NCI-H128 (cell line): ENCODE measurements at regions not wholly inside any gene's neighbourhood (a gene's known extent, or its start where the extent isn't known, plus 50 kb on each side); places are given as distances from the start of the nearest gene placed in this dataset.

ENCODE experiments used
- DNase-seq: peaks from one replicate; lab custom pipeline; 2025; ENCODE audit not compliant: unreplicated experiment; lab: John Stamatoyannopoulos, UW

DNA sequence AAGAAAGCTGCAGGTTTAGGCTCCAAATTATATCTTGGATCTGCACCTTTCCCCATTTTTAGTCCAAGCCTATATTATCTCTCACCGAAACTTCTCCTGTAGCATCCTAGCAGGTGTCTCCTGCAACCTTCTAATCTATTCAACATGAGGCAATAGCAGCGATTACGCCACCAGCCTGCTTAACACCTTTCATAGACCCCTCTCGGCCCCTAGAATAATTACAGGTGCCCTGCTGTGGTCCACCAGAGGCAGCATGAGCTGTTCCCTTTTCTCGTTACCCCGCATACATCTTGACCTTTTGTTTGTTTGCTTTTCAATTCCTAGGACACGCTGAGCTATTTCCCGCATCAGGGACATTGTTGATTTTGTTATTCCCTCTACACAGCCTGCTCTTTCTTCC lies 361.9 kb downstream of the CYRIA start:
- no peak for DNase-seq

DNA sequence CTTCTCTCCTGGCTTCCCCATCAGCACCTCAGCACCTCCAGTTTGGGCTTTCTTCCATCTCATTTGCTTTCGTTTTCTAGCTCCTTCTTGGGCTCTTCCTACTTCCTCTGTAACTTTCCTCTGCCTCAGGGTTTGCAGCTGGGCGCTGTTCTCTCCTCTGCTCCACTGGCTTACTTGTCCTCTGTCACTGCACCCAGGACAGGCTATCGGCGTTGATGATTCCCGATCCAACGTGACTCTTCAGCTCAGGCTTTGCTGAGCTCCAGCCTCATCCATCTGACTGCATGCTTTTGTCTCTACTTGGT lies 362.4 kb downstream of the CYRIA start:
- no peak for DNase-seq

DNA sequence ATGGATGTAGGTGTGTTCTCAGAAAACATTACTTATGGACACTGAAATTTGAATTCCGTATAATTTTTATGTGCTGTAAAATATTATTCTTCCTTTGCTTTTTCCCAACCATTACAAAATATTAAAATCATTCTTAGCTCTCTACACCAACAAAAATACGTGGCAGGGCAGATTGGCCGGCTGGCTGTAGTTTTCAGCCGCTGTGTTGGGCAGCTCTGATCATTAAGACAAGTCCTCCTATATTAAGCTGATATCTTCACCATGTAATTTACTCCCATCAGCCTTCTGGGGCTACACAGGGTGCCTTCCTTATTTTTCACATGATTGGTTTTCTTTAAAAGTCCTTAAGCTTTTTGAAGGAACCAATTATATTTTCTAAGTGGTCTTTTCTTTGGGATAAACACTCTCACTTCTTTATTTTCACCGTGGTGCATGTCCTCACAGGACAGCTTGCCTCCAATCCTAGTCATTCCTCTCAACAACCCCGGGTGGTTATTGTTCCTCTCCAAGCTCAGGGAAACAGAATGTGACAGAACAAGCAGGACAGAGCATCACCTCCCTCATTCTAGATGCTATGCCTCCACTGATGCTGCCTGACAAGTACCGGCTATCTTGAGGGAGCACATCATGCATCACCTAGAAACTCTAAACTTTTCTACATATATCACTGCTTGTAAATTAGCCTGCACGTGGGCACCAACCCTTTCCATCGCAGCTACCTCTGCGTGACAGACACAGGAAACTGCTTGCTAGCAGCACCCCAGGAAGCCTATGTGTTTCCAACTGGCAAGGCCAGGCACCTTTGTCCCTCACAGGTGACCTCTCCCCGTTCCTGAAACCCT lies 362.3 kb downstream of the MYCN start:
- no peak for DNase-seq

DNA sequence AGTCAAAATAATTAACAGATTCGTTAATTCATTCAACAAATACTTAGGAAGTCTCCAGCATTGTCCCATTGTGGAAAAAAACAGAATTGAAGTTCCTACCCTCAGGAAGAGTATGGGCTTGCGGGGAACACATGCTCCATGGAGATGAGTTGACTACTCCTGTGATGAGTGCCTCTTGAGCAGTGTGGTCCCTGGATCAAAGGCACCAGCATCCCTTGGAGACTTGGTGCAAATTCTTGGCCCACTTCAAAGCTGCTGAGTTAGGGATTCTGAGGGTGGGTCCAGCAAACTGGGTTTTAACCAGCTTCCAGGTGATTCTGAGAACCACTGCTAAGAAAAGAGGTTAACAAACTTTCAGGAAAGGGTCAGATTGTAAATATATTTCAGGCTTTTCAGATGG lies 361.6 kb downstream of the MYCN start:
- DNase-seq = no peak

DNA sequence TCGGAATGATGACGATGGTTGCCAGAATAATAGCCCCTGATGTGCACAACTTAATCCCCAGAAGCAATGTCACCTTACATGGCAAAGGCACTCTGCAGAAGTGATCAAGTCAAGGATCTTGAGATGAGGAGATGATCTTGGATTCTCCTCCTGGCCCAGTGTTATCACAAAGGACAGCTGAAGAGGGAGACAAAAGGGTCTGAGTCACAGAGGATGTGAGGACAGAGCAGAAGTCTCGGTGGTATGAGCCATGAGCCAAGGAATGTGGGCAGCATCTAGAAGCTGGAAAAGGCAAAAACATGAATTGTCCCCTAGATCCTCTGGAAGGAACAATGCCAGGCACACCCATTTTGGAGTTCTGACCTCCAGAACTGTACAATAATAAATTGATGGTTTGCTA lies 358.5 kb downstream of the MYCN start:
- no peak for DNase-seq

DNA sequence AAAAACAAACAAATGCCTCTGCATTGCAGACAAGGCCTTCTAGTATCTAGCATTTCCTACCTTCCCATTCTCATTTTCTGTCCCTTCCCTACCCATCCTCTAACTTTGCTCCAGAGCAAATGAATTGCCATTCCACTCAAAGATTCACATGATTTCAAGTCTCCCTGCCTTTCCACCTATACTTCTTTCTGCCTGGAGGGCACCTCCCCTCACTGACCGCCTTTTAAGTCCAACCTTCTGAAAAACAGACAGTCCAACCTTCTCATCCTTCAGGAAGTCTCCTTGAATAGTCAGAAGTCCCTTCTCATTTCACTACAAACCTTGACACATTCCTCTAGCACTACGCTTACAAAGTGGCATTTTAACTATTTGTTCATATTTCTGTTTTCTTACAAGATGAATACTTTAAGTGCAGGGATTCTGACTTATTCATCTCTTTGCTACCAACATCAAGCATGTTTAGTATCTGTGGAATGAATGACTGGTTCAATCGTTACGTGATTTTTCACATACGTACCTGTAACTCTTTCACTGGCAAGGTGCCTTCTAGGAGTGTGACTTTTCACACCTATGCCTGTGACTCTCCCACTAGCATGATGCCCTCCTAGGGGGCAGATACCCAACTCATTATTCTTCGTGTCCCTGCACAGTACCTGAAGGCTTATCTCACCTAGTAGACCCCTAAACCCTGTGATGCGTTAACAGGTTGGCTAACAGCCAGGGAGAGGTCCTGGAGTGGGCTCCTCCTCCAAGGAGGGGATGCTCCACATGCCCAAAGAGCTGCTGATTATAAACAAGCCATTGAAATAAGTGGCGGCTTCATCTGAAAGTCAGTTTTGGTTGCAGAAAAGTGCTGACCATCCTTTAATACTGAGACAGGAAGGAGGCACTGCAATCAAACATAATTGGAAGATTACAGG lies 356.2 kb downstream of the MYCN start:
- no peak for DNase-seq

DNA sequence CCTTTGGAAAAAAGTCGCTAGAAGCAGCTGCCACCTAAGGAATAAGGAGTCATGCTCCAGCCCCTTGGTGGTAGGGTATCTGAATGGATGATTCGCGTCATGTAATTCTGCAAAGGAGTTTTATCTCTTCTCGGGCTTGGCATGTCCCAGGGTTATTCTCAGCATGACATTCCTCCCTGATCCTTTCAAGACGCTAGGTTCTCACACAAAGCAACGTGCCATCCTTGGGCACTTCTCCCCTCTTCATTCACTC lies 355.6 kb downstream of the MYCN start:
- no peak for DNase-seq

DNA sequence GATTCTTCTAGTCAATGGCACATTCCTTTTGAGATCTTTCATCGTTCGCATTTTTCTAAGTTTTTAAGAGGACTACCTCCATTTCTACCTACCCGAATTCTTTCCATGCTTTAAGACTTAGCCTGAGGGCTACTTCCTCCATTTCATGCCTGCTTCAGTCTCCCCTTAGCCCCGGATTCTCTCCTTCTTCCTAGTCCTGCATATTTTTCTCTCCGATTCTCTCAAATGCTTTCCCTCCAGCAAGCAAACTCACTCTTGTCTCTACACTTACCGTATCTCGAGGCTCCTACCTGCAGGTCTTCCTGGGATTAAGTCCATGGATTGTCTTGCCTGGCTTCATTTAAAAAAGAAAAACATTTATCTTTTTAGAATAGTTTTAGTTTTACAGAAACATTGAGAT lies 354.4 kb downstream of the MYCN start:
- no peak for DNase-seq

DNA sequence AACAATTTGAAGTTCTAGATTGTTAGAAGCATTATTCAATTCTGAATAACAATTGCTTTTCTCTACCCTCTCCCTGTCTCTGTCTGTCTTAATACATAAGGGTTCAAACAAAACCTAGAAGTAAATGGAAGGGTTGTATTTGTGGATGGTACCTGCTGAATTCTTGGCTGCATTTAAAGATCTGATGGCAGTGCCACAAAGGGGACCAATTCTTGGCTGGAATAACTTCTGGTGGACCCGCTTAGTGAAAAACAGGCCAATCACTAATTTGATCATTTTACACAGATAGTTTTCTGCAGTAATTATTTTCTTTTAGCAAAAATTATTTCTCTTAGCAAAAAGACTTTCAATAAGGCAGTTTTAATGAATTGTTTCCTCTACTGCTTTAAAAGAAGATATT lies 353.5 kb downstream of the MYCN start:
- DNase-seq = no peak

DNA sequence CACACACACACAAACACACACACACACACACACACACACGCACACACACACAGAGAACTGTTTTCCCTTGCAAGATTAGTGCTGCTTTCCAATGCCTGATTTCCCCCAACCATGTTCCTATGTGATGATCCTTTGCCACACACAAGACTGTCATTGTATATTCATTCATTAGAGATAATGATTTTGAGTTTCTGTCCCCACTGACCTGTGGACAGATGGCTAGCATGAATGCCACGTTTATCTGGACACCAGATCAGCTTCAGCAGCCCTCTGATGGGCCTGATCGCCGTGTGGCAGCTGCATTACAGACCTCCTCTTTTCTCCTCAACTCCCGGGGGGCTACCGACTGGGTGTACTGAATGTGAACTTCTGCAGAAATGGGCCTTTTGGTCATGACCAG lies 353.0 kb downstream of the MYCN start:
- no peak for DNase-seq

DNA sequence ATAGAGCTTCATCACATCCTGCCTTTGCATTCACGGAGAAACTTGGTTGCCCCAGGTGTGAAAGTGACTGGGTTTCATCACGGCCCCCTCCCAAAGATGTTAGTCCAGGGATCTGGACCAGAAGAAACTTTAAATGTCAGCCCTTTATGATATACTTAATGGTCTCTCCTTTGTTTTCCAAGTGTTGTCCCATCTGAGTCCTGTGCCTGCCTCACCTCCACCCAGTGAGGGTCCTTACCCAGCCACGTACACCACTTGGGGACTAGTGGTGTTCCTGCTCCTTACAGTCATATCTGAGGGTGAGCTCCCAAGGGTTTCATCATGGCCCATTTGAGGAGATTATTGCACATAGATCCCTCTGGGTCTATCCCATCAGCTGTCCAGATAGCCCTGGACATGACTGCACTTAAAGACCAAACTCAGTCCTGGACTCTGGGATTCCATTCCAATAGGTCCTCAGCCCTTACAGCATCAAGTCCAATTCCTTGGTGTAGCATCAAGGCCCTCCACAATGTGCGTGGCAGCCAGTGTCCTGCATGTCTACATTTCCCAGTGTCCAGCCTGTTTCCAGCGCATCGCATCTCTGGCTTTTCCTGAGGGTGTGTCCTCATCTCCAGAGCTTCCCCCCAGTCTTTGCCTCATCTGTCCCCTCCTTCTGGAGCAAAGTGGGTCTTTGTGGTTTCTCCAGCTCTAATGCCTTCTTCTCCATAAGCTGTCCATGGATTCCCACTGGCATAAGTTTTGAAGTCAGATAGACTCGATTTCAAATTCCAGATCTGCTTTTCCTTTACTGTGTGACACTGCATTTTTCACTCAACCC lies 351.6 kb downstream of the MYCN start:
- no peak for DNase-seq

DNA sequence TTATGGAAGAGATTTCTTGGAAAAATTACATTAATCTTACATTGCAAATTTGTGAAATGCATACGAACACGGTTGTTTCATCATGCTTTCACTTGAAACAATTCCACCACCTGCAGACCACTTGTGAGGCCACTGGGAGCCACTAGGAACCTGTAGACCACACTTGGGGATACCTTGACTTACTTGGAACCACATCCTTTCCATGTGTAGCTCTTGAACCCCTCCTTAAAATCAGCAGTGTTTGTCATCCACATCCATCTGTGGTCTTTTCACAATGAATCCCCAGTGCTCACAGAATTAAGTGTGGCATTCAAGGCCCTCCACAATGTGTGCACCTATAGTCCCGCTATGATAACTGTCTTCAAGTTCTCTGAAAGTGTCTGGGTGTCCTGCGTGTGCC lies 350.9 kb downstream of the MYCN start:
- no peak for DNase-seq

DNA sequence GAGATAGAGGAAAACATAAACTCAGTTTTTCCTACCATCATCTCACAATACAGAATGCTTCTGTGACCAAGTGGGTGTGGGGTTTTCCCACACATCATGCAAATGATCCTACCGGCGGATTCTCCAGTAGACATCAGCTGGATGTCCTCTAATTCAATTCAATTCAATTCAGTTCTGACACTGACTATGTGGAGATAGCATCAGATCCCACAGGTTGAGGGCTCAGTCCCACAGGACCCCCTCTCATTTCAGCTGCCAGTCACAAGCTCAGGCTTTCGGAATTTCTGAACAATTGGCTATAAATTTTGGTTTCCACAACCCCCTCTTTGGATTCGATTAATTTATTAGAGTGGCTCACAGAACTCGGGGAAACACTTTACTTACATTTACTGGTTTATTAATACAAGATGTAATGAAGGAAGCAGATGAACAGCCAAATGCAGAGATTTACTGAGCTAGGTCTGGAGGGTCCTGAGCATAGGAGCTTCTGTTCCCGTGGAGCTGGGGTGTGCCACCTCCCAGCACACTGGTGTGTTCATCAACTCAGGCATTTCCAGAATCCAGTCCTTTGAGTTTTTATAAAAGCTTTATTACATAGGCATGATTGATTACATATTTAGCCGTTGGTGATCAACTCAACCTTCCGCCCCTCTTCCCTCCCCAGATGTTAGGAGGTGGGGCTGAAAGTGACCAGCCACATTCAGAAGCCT lies 350.1 kb downstream of the MYCN start:
- no peak for DNase-seq

DNA sequence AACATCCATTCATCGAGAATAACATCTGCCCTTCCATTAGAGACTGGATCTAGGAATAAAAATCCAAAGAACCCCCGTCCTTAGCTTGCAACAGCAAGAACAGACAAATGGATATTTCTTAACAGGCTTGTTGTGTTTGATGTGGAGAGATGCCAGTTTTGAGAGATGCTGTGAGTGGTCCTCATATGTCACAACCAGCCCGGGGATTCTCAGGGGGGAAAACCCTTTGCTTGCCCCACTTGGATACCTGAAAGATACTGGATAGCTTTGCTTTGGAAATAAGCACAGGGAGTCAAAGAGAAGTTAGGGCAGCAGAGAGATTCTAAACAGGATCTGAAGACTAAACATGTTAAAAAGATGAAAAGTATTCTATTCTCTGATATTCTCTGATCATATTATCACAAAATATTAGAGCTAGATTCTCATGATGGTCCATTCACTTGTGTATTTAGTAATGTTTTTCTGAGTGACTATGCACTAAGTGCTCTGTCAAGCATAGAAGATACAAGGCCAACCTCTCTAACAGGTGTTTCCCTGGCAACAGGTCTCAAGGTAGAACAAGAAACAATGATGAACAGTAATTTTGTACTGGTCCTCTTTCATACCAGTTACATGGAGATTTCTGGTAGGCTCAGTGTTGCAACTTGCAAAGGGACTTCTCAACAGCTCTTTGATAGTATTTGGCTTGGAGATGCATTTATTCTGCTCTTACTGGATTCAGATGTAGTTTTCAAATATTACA lies 348.2 kb downstream of the MYCN start:
- DNase-seq = no peak

DNA sequence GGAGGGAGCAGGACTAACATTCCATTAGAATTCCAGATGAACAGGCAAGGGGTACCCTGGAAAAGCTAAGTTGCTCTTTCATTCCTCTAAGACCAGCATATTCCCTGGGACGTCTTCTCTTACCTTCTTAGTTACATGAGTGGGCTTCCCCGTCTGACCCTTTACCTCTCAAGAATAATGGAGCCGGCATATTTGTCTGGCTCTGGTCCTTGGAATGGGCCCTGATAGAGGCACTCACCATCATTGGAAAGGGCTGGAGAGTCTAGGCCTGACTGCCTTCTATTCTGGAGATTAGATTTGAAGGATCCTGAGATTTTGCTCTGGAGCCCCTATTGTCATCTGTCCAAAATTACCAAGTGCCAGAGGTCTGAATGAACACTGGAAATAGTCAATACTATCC lies 347.5 kb downstream of the MYCN start:
- no peak for DNase-seq

DNA sequence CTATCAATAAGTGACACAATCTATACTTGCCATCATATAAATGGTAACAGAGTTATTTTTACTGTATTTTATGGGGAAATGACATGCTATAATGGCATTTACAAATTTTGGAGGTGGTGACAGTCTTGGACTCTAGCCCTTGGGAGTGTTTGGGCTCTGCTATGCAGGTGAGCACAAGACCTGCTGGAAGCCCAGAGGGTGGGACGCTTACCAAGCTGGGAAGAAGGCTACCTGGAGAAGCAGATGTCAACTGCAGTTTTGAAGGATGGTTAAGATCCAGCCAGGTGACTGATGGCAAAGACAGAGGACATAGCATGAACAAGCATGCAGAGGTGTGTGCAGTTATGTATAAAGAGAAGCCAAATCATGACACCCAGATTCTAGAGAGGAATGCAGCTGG lies 346.9 kb downstream of the MYCN start:
- no peak for DNase-seq

DNA sequence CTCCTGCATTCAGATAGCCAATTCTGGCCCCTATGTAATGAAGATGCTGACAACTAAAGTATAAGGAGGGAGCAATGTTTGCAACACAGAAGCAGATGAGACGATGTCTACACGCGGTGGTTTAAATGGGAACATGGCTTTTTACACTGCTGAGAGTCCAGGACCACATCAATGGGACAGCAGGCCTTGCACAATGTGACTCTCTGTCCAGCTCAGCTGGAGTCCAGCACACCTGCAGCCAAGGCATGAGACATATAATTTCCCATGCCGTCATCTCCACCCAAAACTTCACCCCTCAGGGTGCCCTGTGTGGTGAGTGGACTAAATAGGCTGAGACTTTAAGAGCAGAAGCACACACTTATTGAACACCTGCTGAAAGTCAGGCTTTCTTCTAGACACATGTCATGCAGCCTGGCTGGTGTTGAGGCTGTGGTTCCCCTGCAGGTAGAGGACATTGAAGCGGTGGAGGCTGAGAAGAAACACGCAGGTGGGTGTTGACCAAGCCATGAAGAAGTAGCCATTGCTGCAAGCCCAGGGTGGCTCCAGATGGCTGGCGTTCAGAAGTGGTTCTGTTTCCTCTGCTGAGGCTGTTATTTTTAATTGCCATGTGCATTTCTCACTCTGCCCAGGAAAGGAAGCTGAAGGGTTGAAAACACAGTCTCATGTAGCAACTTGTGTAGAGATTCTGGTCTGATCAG lies 345.6 kb downstream of the MYCN start:
- DNase-seq = no peak

DNA sequence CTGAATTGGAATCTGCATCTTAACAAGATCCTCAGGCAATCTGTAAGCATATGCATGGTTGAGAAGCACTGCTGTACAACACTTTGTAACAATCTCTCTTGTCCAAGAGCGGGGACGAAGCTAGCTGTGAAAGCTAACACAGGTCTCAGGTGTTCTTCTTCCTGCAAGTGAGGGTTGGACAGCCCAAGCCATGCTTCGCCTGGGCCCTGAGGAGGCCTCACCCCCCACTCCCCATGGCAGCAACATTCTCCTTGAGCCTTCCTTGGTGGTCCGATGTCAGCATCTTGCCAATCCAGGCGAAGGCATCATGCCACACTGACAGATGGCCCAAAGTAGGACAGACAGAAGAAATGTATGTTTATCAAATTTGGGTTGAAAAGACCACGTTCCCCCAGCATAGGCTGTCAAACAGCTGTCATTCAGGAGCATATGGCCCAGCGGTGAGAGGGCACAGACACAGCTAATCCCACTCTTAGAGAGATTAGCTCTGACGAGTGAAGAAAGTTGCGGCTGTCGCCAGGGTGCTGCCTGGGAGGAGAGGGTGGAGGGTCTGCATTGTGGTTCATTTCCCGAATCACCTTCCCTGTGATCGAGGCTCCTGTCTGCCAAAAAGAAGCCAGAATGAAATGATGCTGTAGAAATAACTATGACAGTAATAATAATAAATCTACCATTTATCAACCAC lies 344.7 kb downstream of the MYCN start:
- DNase-seq = no peak

DNA sequence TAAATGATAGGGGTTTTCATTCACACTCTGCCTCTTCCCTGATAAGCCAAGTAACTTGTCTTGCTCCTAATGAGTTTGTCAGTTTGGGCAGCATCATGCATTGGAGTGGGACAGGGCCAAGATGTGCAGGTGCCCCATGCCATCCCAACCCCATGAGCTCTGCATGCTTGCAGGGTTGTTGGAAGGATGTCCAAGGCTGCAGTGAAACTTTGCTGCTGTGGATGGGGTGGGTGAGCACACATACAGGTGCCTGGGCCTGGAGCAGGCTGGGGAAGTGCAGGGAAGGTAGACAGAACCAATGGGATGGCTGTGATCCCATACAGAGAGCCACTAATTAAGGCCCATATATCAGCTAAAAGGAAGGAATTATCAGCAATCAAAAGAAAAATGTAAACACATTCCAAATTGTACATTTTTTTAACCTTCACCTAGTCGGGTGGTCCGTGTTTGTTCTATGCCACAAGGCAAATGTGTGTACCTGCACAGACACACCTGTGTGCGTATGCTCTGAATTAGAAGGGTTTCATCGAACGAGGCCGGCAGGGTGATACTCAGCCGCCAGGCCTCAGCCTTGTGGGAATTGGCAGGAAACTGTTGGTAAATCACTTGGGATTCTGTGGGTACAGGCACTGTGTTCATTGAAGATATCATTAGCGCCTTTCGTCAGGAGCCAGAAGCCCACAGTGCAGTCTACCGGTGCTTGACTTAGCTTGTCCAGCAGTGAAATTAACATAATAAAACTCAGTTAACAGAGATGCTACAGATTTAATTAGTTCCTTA lies 342.9 kb downstream of the MYCN start:
- no peak for DNase-seq
